ENCODE measurements at regions not wholly inside any gene's neighbourhood (a gene's known extent, or its start where the extent isn't known, plus 50 kb on each side); places are given as distances from the start of the nearest gene placed in this dataset.
"Not testable (repeated sequence)": the region's sequence is repeated elsewhere in the genome, so short reads cannot be mapped to it uniquely, and the experiment has no call there.

DNA sequence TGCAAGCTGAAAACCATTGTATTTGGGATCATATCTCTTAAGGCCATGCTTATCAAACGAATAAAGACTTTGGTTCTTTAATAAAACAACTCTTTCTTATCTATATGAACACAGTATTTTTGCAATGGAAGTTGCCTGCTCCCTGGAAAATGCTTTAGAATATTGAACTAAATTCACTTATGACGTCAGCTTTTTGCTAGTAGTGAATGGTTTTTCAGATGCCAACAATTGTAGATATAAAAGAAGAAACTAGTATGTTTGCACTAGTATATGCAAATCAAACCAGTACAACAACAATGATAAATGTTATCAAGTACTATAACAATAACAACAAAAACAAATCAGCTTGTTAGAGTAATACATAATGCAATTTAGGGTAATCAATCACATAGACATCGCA lies 1462.9 kb downstream of the SUCLG1 start:
- no peaks in the 10 kb centered on the region for H3K9me3 Mint-ChIP-seq
- ATAC-seq (ENCODE audit: low read depth) (no peak), DNase-seq (no peak)
- no peak overlapping the region for H3K27ac Mint-ChIP-seq
- no peaks in the 10 kb centered on the region for H3K4me1 Mint-ChIP-seq
- no peaks in the 10 kb centered on the region for H3K27me3 Mint-ChIP-seq
- H3K36me3 Mint-ChIP-seq = no peaks in the 10 kb centered on the region
- H3K4me3 Mint-ChIP-seq = no peak overlapping the region
- POLR2A ChIA-PET = no interaction called here

- H3K36me3 Mint-ChIP-seq = no peaks in the 10 kb centered on the region
- peaks cover 1% of the 10 kb centered on the region for H3K9me3 Mint-ChIP-seq
- H3K27me3 Mint-ChIP-seq = no peaks in the 10 kb centered on the region
- no peaks in the 10 kb centered on the region for H3K4me1 Mint-ChIP-seq
- H3K27ac Mint-ChIP-seq = no peak overlapping the region
- POLR2A ChIA-PET = no interaction called here
- no peak for DNase-seq
- ATAC-seq (ENCODE audit: low read depth) = no peak
- H3K4me3 Mint-ChIP-seq = no peak overlapping the region
Observed at GRCh38 chr2:82994151-82994550, 1464.9 kb downstream of the SUCLG1 start.

DNA sequence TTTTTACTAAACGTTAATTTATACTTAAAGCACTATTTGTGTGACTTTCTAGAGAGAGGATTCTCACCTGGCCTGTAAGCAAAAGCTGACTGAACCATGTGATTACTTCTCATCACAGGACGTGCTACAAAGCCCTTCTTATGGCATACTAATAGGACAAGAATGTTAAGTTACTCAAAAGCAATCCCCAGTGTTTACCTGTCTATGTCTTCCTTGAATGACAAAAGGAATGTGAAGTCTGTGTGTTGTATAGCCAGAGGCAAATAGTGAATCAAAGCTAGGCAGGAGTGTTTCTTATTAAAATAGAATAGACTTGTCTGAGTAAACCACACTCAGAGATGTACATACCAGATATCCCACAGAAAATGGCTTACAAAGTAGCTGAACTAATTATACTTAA lies 1465.5 kb downstream of the SUCLG1 start:
- H3K4me3 Mint-ChIP-seq = no peak overlapping the region
- POLR2A ChIA-PET = no interaction called here
- H3K9me3 Mint-ChIP-seq = peaks cover 1% of the 10 kb centered on the region
- H3K27ac Mint-ChIP-seq = no peak overlapping the region
- ATAC-seq (ENCODE audit: low read depth) (no peak), DNase-seq (no peak)
- no peaks in the 10 kb centered on the region for H3K4me1 Mint-ChIP-seq
- no peaks in the 10 kb centered on the region for H3K27me3 Mint-ChIP-seq
- no peaks in the 10 kb centered on the region for H3K36me3 Mint-ChIP-seq

DNA sequence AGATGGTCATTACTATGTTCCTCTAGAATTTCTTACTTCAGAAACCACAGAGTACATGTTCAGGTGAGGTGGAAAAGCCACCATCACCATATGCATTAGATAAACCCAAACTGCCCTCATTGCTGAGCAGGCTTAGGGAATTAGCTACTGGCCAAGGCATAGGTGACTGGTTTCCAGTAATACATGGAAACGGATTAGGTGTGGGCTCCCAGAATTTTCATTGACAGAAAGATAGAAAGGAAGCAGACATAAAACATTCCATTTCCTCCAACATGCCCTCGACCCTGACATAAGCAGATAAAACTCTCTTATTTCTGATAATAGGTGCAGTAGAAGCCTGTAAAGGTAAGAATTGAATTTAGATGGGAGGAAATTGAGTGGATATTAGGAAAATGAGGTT lies 1466.1 kb downstream of the SUCLG1 start:
- POLR2A ChIA-PET = no interaction called here
- H3K9me3 Mint-ChIP-seq = peaks cover 1% of the 10 kb centered on the region
- H3K36me3 Mint-ChIP-seq = no peaks in the 10 kb centered on the region
- H3K4me1 Mint-ChIP-seq = no peaks in the 10 kb centered on the region
- no peak for ATAC-seq (ENCODE audit: low read depth)
- no peak overlapping the region for H3K4me3 Mint-ChIP-seq
- no peaks in the 10 kb centered on the region for H3K27me3 Mint-ChIP-seq
- no peak overlapping the region for H3K27ac Mint-ChIP-seq
- DNase-seq = no peak

DNA sequence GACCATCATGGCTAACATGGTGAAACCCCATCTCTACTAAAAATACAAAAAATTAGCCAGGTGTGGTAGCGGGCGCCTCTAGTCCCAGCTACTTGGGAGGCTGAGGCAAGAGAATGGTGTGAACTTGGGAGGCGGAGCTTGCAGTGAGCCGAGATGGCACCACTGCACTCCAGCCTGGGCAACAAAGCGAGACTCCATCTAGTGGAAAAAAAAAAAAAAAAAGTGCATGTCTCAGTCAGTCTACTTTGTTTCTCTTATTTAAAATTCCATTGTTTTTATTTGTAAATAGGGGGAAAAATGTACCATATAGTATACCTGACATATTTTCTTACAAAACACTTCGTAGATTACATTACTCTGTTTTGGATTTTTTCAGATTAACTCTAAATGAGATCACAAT lies 1471.4 kb downstream of the SUCLG1 start:
- H3K9me3 Mint-ChIP-seq; H3K27me3 Mint-ChIP-seq; H3K4me3 Mint-ChIP-seq; H3K4me1 Mint-ChIP-seq; ATAC-seq (ENCODE audit: low read depth); POLR2A ChIA-PET; H3K36me3 Mint-ChIP-seq; DNase-seq; H3K27ac Mint-ChIP-seq: not testable (repeated sequence)

DNA sequence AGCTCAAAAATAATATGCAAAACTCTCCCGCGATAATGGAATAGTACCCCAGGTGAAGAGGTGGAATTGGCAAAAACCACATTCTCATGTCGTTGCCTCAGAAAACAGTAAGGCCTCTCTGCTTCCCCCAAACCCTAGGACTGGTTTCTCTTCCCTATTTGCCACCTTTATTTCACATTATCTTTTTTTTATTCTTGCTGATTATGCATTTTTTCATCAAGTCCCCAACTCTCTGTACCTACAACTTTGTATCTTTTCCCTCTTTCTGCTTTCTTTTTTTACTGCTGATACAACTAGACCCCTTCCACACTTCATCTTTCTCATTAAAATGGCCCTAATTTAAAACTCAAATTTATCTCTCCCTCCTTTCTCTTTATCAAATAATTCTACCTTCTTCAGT lies 1472.2 kb downstream of the SUCLG1 start:
- H3K36me3 Mint-ChIP-seq = no peaks in the 10 kb centered on the region
- H3K4me3 Mint-ChIP-seq = no peak overlapping the region
- POLR2A ChIA-PET = no interaction called here
- no peaks in the 10 kb centered on the region for H3K4me1 Mint-ChIP-seq
- no peaks in the 10 kb centered on the region for H3K27me3 Mint-ChIP-seq
- H3K27ac Mint-ChIP-seq = no peak overlapping the region
- H3K9me3 Mint-ChIP-seq = peaks cover 7% of the 10 kb centered on the region
- no peak for ATAC-seq (ENCODE audit: low read depth)
- DNase-seq = no peak

DNA sequence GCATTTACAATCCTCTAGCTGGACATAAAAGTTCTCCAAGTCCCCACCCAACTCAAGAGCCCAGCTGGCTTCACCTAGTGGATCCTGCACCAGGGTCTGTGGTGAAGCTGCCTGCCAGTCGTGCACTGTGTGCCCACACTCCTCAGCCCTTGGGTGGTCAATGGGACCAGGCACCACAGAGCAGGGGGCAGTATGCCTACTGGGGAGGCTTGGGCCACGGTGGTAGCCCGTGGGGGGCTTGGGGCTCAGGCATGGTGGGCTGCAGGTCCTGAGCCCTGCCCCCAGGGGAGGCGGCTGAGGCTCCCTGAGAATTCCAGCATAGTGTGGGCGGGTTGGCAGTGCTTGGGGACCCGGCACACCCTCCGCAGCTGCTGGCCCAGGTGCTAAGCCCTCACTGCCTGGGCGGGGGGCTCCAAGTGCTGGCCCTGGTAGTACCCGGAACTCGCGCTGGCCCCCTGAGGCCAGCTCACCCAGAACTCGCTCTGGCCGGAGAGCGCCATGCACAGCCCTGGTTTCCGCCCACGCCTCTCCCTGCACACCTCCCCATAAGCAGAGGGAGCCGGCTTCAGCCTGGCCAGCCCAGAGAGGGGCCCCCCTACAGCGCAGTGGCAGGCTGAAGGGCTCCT lies 1473.4 kb downstream of the SUCLG1 start:
- no peaks in the 10 kb centered on the region for H3K27me3 Mint-ChIP-seq
- ATAC-seq (ENCODE audit: low read depth) = no peak
- H3K27ac Mint-ChIP-seq = no peak overlapping the region
- peaks cover 7% of the 10 kb centered on the region for H3K9me3 Mint-ChIP-seq
- H3K4me1 Mint-ChIP-seq = no peaks in the 10 kb centered on the region
- DNase-seq = no peak
- POLR2A ChIA-PET = no interaction called here
- H3K4me3 Mint-ChIP-seq = no peak overlapping the region
- H3K36me3 Mint-ChIP-seq = no peaks in the 10 kb centered on the region

DNA sequence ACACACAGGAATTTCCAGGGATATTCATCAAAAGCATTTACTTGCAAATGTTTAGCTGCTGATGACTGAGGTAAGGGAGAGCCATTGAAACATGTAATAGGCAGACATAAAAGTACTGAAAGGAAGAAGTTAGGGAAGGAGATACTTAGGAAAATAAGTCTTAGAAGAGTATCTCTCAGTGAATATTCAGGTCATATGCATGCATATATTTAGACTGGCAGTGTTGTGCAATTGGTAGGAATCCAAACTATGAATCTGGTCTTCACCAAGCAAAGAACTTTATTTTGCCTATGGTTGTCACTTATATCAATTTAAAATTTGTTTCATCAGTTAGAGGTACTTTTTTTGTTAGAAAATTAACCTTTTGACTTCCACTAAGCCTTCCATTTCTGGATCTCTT lies 1490.7 kb downstream of the SUCLG1 start:
- ATAC-seq (ENCODE audit: low read depth) (no peak), DNase-seq (no peak)
- H3K9me3 Mint-ChIP-seq = peaks cover 6% of the 10 kb centered on the region
- H3K36me3 Mint-ChIP-seq = no peaks in the 10 kb centered on the region
- no peaks in the 10 kb centered on the region for H3K4me1 Mint-ChIP-seq
- H3K27ac Mint-ChIP-seq = no peak overlapping the region
- no peaks in the 10 kb centered on the region for H3K27me3 Mint-ChIP-seq
- POLR2A ChIA-PET = no interaction called here
- no peak overlapping the region for H3K4me3 Mint-ChIP-seq

DNA sequence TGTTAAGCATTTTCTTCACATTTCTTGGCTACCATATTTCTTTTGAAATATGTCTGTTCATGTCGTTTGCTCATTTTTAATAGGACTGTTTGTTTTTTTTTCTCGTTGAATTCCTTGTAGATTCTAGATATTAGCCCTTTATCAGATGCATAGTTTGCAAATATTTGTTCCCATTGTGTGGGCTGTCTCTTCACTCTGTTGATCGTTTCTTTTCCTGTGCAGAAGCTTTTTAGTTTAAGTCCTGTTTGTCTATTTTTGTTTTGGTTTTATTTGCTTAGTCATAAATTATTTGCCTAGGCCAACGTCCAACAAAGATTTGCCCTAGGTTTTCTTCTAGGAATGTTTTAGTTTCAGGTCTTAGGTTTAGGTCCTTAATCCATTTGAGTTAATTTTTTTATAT lies 1494.7 kb downstream of the SUCLG1 start:
- no peak overlapping the region for H3K4me3 Mint-ChIP-seq
- POLR2A ChIA-PET = no interaction called here
- peaks cover 6% of the 10 kb centered on the region for H3K9me3 Mint-ChIP-seq
- no peak overlapping the region for H3K27ac Mint-ChIP-seq
- no peaks in the 10 kb centered on the region for H3K27me3 Mint-ChIP-seq
- H3K4me1 Mint-ChIP-seq = no peaks in the 10 kb centered on the region
- no peak for DNase-seq
- no peaks in the 10 kb centered on the region for H3K36me3 Mint-ChIP-seq
- ATAC-seq (ENCODE audit: low read depth) = no peak

GRCh38 chr2:82959727-82960126 lies 1499.4 kb downstream of the SUCLG1 start:
- peaks cover 5% of the 10 kb centered on the region for H3K9me3 Mint-ChIP-seq
- POLR2A ChIA-PET = no interaction called here
- no peak overlapping the region for H3K27ac Mint-ChIP-seq
- no peaks in the 10 kb centered on the region for H3K36me3 Mint-ChIP-seq
- ATAC-seq (ENCODE audit: low read depth) (no peak), DNase-seq (no peak)
- H3K4me1 Mint-ChIP-seq = no peaks in the 10 kb centered on the region
- H3K27me3 Mint-ChIP-seq = no peaks in the 10 kb centered on the region
- no peak overlapping the region for H3K4me3 Mint-ChIP-seq

DNA sequence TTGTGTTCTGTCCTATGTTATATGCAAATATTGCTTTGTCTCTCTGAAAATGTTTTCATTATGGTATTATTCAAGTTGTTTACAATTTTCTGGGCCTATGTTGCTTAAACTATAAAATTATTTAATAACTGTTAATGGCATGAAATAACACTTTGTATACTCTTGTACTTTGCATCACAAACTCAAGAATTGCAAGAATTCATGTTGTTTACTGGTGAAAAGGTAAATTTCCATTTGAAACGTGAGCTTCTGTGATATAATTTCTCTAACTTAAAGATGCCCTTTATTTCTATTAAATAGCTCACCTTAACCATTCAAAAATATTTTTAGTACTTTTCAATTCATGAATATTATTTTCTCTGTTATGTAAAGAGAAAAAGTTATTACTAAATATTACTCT lies 1504.2 kb downstream of the SUCLG1 start:
- H3K9me3 Mint-ChIP-seq = peaks cover 1% of the 10 kb centered on the region
- H3K27ac Mint-ChIP-seq = no peak overlapping the region
- POLR2A ChIA-PET = no interaction called here
- DNase-seq (no peak), ATAC-seq (ENCODE audit: low read depth) (no peak)
- H3K4me1 Mint-ChIP-seq = no peaks in the 10 kb centered on the region
- H3K4me3 Mint-ChIP-seq = no peak overlapping the region
- H3K27me3 Mint-ChIP-seq = no peaks in the 10 kb centered on the region
- no peaks in the 10 kb centered on the region for H3K36me3 Mint-ChIP-seq

GRCh38 chr2:82939211-82939610 lies 1519.9 kb downstream of the SUCLG1 start:
- H3K4me3 Mint-ChIP-seq = no peak overlapping the region
- POLR2A ChIA-PET = no interaction called here
- ATAC-seq (ENCODE audit: low read depth) = no peak

GRCh38 chr2:82938321-82938845 lies 1520.7 kb downstream of the SUCLG1 start:
- ATAC-seq (ENCODE audit: low read depth); H3K27ac Mint-ChIP-seq; H3K4me1 Mint-ChIP-seq; POLR2A ChIA-PET; H3K9me3 Mint-ChIP-seq; H3K36me3 Mint-ChIP-seq; DNase-seq; H3K4me3 Mint-ChIP-seq; H3K27me3 Mint-ChIP-seq: not testable (repeated sequence)

More at GRCh38 chr2:82939211-82939610, 1519.9 kb downstream of the SUCLG1 start:
- H3K27me3 Mint-ChIP-seq = no peaks in the 10 kb centered on the region
- no peaks in the 10 kb centered on the region for H3K4me1 Mint-ChIP-seq
- peaks cover 1% of the 10 kb centered on the region for H3K9me3 Mint-ChIP-seq
- no peak overlapping the region for H3K27ac Mint-ChIP-seq
- DNase-seq = no peak
- no peaks in the 10 kb centered on the region for H3K36me3 Mint-ChIP-seq

DNA sequence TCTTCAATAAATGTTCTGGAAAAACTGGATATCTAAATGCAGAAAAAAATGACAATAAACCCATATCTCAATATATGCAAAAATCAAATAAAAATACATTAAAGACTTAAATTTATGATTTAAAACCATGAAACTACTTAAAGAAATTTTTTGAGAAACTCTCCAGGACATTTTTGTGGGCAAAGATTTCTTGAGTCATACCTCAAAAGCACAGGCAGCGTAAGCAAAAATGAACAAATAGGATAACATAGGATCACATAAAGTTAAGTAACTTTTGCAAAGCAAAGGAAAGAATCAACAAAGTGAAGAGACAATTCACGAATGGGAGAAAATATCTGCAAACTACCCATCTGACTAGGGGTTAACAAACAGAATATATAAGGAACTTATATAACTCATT lies 1545.5 kb downstream of the SUCLG1 start:
- no peak for ATAC-seq (ENCODE audit: low read depth)
- H3K9me3 Mint-ChIP-seq = peaks cover 3% of the 10 kb centered on the region
- no peaks in the 10 kb centered on the region for H3K27me3 Mint-ChIP-seq

DNA sequence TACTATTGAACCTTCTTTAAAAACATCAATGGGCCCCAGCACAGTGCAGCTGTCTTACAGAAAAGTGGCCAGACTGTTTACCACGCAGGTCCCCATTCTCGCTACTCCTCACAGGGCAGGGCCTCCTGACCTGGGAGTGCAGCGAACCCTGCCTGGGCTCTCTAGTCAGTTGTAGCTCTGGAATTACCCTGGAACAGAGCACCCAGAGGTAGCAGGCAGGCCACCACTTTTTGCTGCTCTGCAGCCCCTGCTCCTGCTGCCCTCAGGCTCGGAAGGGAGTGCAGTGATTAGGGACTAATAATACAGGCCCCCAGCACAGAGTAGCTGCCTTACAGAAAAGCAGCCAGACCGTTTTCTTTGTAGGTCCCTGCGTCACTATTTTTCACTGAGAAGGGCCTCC lies 1563.0 kb downstream of the SUCLG1 start:
- no peaks in the 10 kb centered on the region for H3K9me3 Mint-ChIP-seq
- no peak for DNase-seq

More for the DNA sequence above, 1545.5 kb downstream of the SUCLG1 start:
- Mint-ChIP-seq H3K4me1 (no peaks in the 10 kb centered on the region), H3K36me3 (no peaks in the 10 kb centered on the region), H3K4me3 (no peak overlapping the region), H3K27ac (no peak overlapping the region)
- no peak for DNase-seq
- POLR2A ChIA-PET = no interaction called here

More for the DNA sequence above, 1563.0 kb downstream of the SUCLG1 start:
- no peaks in the 10 kb centered on the region for H3K4me1 Mint-ChIP-seq
- H3K27ac Mint-ChIP-seq = no peak overlapping the region
- no peaks in the 10 kb centered on the region for H3K36me3 Mint-ChIP-seq
- no peak for ATAC-seq (ENCODE audit: low read depth)
- no peak overlapping the region for H3K4me3 Mint-ChIP-seq
- POLR2A ChIA-PET = no interaction called here
- H3K27me3 Mint-ChIP-seq = no peaks in the 10 kb centered on the region

All from activated naive CD8-positive, alpha-beta T cell treated with anti-CD3 and anti-CD28 coated beads, Interleukin-2, amount 10 ng/mL, durations not matched to agents 7 days and 5 days (primary cell).